IMR-90 (cell line): ENCODE measurements at regions not wholly inside any gene's neighbourhood (a gene's known extent, or its start where the extent isn't known, plus 50 kb on each side); places are given as distances from the start of the nearest gene placed in this dataset.

Source experiments
- ATAC-seq: fragments of 200-7000 bp; cut with Tn5 transposase; 2 replicates; pipeline ENCODE4 v1.9.1; 2020; ENCODE audit warnings: low read depth, mild to moderate bottlenecking, moderate library complexity
- BruUV-seq: library from RNA; stranded (reverse); fragments of 400-500 nt; replicated peaks from 2 replicates; lab custom pipeline; 2021; lab: Mats Ljungman, UMichigan
- CTCF ChIA-PET: fragments of 300-600 bp; formaldehyde crosslinking; extraction: SDS; loops from one replicate; lab custom pipeline; 2021; ENCODE audit warnings: antibody characterized with exemption; lab: Yijun Ruan, JAX
- POLR2A ChIA-PET: fragments of 300-600 bp; sonication (Branson Sonifier 250); formaldehyde crosslinking; loops from one replicate; lab custom pipeline; 2022; ENCODE audit warnings: antibody characterized with exemption; ENCODE audit not compliant: unreplicated experiment; lab: Charles Lee
- DNase-seq: peaks from one replicate; pipeline ENCODE4 v3.0.0; 2013
- H2AFZ ChIP-seq: replicated peaks from 2 replicates; pipeline ENCODE3; 2013; ENCODE audit warnings: low read length, mild to moderate bottlenecking; ENCODE audit not compliant: poor library complexity
- H2AK5ac ChIP-seq: 2 replicates; pipeline ENCODE4 v1.6.1; 2013; ENCODE audit warnings: low read depth, low read length, inconsistent platforms
- H2AK9ac ChIP-seq: replicated peaks from 2 replicates; pipeline ENCODE3; 2013; ENCODE audit warnings: mild to moderate bottlenecking, low read depth, low read length, moderate library complexity; ENCODE audit not compliant: poor library complexity
- H2BK120ac ChIP-seq: 2 replicates; pipeline ENCODE4 v1.6.1; 2013; ENCODE audit warnings: low read depth, low read length, inconsistent platforms
- H2BK15ac ChIP-seq: 3 replicates; pipeline ENCODE4 v1.6.1; 2013; ENCODE audit warnings: low read depth, low read length, inconsistent platforms
- H2BK20ac ChIP-seq: 2 replicates; pipeline ENCODE4 v1.6.1; 2013; ENCODE audit warnings: low read depth, mild to moderate bottlenecking, inconsistent platforms, low read length, moderate library complexity
- H2BK5ac ChIP-seq: 2 replicates; pipeline ENCODE4 v1.6.1; 2013; ENCODE audit warnings: mild to moderate bottlenecking, low read depth, low read length, inconsistent platforms; ENCODE audit not compliant: poor library complexity, severe bottlenecking
- H3K14ac ChIP-seq: replicated peaks from 2 replicates; pipeline ENCODE4 v1.6.1; 2013; ENCODE audit warnings: low read depth, low read length, inconsistent platforms
- H3K18ac ChIP-seq: 2 replicates; pipeline ENCODE4 v1.6.1; 2013; ENCODE audit warnings: low read depth, low read length, control low read depth
- H3K23ac ChIP-seq: 2 replicates; pipeline ENCODE4 v1.6.1; 2013; ENCODE audit warnings: low read depth, low read length, inconsistent platforms
- H3K27ac ChIP-seq: 2 replicates; pipeline ENCODE4 v1.5.1; 2013; ENCODE audit warnings: mild to moderate bottlenecking, control low read depth, low read length; ENCODE audit not compliant: insufficient read depth
- H3K27me3 ChIP-seq: 2 replicates; pipeline ENCODE4 v1.6.1; 2013; ENCODE audit warnings: low read length; ENCODE audit not compliant: control insufficient read depth, insufficient read depth
- H3K36me3 ChIP-seq: 2 replicates; pipeline ENCODE4 v1.6.1; 2013; ENCODE audit warnings: low read length, mixed read lengths; ENCODE audit not compliant: control insufficient read depth, insufficient read depth
- H3K4ac ChIP-seq: 2 replicates; pipeline ENCODE4 v1.6.1; 2013; ENCODE audit warnings: low read depth, low read length, inconsistent platforms
- H3K4me1 ChIP-seq: 2 replicates; pipeline ENCODE4 v1.6.1; 2013; ENCODE audit warnings: low read length, mixed read lengths; ENCODE audit not compliant: control insufficient read depth, insufficient read depth
- H3K4me2 ChIP-seq: 2 replicates; pipeline ENCODE4 v1.6.1; 2013; ENCODE audit warnings: low read depth, mild to moderate bottlenecking, control low read depth, low read length, moderate library complexity
- H3K4me3 ChIP-seq: 2 replicates; pipeline ENCODE4 v1.5.1; 2013; ENCODE audit warnings: low read depth, mild to moderate bottlenecking, control low read depth, low read length, moderate library complexity; ENCODE audit not compliant: insufficient read depth
- H3K56ac ChIP-seq: 2 replicates; pipeline ENCODE4 v1.6.1; 2013; ENCODE audit warnings: low read length, inconsistent platforms; ENCODE audit not compliant: insufficient read depth; ENCODE audit errors: extremely low read depth
- H3K79me1 ChIP-seq, 2 experiments: 2 replicates each; pipeline ENCODE4 v1.6.1; 2013; ENCODE audit warnings: low read length in 2 of 2, inconsistent platforms in 1 of 2, low read depth in 1 of 2
- H3K9ac ChIP-seq: 2 replicates; pipeline ENCODE4 v1.6.1; 2013; ENCODE audit warnings: low read depth, low read length, control low read depth
- H3K9me1 ChIP-seq: 2 replicates; pipeline ENCODE4 v1.6.1; 2013; ENCODE audit warnings: low read length, inconsistent platforms; ENCODE audit not compliant: insufficient read depth
- H3K9me3 ChIP-seq: 2 replicates; pipeline ENCODE4 v1.6.1; 2013; ENCODE audit warnings: low read length; ENCODE audit not compliant: control insufficient read depth, insufficient read depth
- H4K20me1 ChIP-seq: 2 replicates; pipeline ENCODE4 v1.6.1; 2013; ENCODE audit warnings: low read length, inconsistent platforms; ENCODE audit not compliant: insufficient read depth
- H4K5ac ChIP-seq: 2 replicates; pipeline ENCODE4 v1.6.1; 2013; ENCODE audit warnings: mild to moderate bottlenecking, low read depth, low read length, control low read depth
- H4K8ac ChIP-seq, 2 experiments: 2 replicates each; pipeline ENCODE4 v1.6.1; 2013; ENCODE audit warnings: low read depth in 2 of 2, low read length in 2 of 2, control low read depth in 1 of 2, inconsistent platforms in 1 of 2
- H4K91ac ChIP-seq: 2 replicates; pipeline ENCODE4 v1.6.1; 2013; ENCODE audit warnings: low read depth, low read length, inconsistent platforms; ENCODE audit not compliant: insufficient read depth
- CEBPB ChIP-seq: IDR thresholded peaks from 2 replicates; pipeline ENCODE4 v1.6.1; 2012; ENCODE audit warnings: low read depth, low read length, improper control_type of control experiment
- CHD1 ChIP-seq: IDR thresholded peaks from 2 replicates; pipeline ENCODE4 v1.6.1; 2012; ENCODE audit warnings: low read depth, low read length, improper control_type of control experiment
- FOS ChIP-seq: fragments of 150-350 bp; IDR thresholded peaks from 2 replicates; pipeline ENCODE4 v1.6.1; 2016; ENCODE audit warnings: low read depth, low read length
- MAZ ChIP-seq: IDR thresholded peaks from 2 replicates; pipeline ENCODE4 v1.6.1; 2012; ENCODE audit warnings: low read depth, mild to moderate bottlenecking, low read length, improper control_type of control experiment, moderate library complexity, borderline replicate concordance
- RAD21 ChIP-seq: IDR thresholded peaks from 2 replicates; pipeline ENCODE4 v1.6.1; 2012; ENCODE audit warnings: low read length, improper control_type of control experiment
- RCOR1 ChIP-seq: IDR thresholded peaks from 2 replicates; pipeline ENCODE4 v1.6.1; 2012; ENCODE audit warnings: mild to moderate bottlenecking, low read length, improper control_type of control experiment; ENCODE audit not compliant: insufficient replicate concordance
- SMC3 ChIP-seq: fragments of 150-350 bp; IDR thresholded peaks from 2 replicates; pipeline ENCODE4 v1.6.1; 2016; ENCODE audit warnings: low read depth, mild to moderate bottlenecking, antibody characterized with exemption, low read length, moderate library complexity
- WGBS, 2 experiments: methylation state at CpG; one replicate each; pipeline versions ENCODE4 v1.1.5 to v1.1.7; 2013; ENCODE audit warnings: missing lambda C conversion rate in 2 of 2; ENCODE audit not compliant: insufficient read length in 1 of 2; ENCODE audit errors: extremely low coverage in 2 of 2; 5-methylcytosine and 5-hydroxymethylcytosine counted together
- dilution Hi-C: fragments of 300-500 bp; cut with HindIII; formaldehyde crosslinking; loops from one replicate; pipeline ENCODE4 v1.14.3; 2018; ENCODE audit warnings: low sequenced_read_pairs; ENCODE audit not compliant: unreplicated experiment
- in situ Hi-C: fragments of 300-500 bp; cut with MboI; formaldehyde crosslinking; loops from 3 replicates; pipeline ENCODE4 v1.14.3; 2019; ENCODE audit warnings: low sequenced_read_pairs, inconsistent platforms, mixed read lengths
- intact Hi-C: fragments of 100-400 bp; cut with micrococcal nuclease; formaldehyde crosslinking; loops from 2 replicates; pipeline ENCODE4 v1.10.0; 2022
- TF ChIP-seq, protein P1 (sequence below): conservative IDR thresholded peaks from 2 replicates; pipeline ENCODE4 v1.5.1; 2012; ENCODE audit warnings: mild to moderate bottlenecking, low read depth, low read length, improper control_type of control experiment
- TF ChIP-seq, protein P2 (sequence below): fragments of 150-350 bp; IDR thresholded peaks from 2 replicates; pipeline ENCODE4 v1.6.1; 2016; ENCODE audit warnings: low read depth, mild to moderate bottlenecking, low read length, moderate library complexity, borderline replicate concordance

DNA sequence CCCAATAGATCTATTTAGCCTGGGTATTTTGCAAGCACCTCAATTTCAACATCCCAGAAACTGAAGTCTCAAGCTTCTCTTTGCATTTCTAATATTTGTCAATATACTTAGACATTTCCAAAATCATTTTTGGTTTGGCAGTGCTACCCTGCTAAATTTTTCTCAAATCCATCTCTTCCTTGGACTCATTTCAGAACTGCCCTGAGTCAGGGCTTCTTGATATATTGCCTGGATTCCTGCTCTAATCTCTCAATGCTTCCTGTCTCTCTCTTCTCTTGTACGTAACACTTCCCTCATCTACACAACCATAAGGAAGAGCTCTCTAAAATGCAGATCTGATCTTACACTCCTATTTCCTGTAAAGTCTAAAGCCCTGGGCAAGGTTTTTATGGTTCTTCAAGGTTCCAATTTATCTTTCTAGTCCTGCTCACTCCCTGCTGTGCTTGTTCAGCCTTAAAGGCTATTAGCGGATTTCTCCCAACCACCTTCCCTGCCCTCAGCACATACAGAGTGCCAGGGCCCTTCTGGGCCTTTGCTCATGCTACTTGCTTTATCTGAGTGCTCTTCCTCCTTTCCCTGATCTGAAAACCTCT lies 53.0 kb upstream of the MME start:
- Histone ChIP-seq H3K9me3 (no peaks in the 10 kb centered on the region), H2BK15ac (peak overlapping the region; percentile 44; the same call in 1 of the 3 replicates), H3K9me1 (no peaks in the 10 kb centered on the region), H3K9ac (no peak overlapping the region), H3K14ac (no peak overlapping the region), H2BK120ac (no peak overlapping the region), H2AK9ac (no peak overlapping the region), H4K20me1 (no peaks in the 10 kb centered on the region), H2BK5ac (no peak overlapping the region), H3K27me3 (no peaks in the 10 kb centered on the region), H3K4me2 (no peak overlapping the region), H2BK20ac (peak overlapping the region; percentile 42; the same call in 1 of the 2 replicates), H3K18ac (no peak overlapping the region), H3K4me3 (no peak overlapping the region), H3K79me1 (no peaks in the 10 kb centered on the region), H4K91ac (no peak overlapping the region), H2AFZ (peak overlapping the region; percentile 37), H3K4me1 (no peaks in the 10 kb centered on the region; the same call in 1 of the 2 replicates), H3K36me3 (no peaks in the 10 kb centered on the region), H4K8ac (0 out of 4 replicates have a peak overlapping the region, but pooled peaks of 1 of the 2 experiments have one; percentile 5), H3K23ac (no peak overlapping the region), H2AK5ac (no peak overlapping the region), H3K56ac (no peak overlapping the region), H4K5ac (peak overlapping the region; percentile 9; the same call in 1 of the 2 replicates), H3K4ac (no peak overlapping the region), H3K27ac (no peak overlapping the region)
- intact Hi-C loops (no loop called here), dilution Hi-C loops (no loop called here), in situ Hi-C loops (no loop called here)
- DNase-seq (peak; percentile 39), ATAC-seq (no peak)
- ChIA-PET CTCF (no interaction called here), POLR2A (no interaction called here)
- TF ChIP-seq RAD21 (no peak), FOS (no peak), CEBPB (no peak), SMC3 (no peak), RCOR1 (no peak), MAZ (no peak), CHD1 (no peak)
- TF ChIP-seq, protein P1, sequence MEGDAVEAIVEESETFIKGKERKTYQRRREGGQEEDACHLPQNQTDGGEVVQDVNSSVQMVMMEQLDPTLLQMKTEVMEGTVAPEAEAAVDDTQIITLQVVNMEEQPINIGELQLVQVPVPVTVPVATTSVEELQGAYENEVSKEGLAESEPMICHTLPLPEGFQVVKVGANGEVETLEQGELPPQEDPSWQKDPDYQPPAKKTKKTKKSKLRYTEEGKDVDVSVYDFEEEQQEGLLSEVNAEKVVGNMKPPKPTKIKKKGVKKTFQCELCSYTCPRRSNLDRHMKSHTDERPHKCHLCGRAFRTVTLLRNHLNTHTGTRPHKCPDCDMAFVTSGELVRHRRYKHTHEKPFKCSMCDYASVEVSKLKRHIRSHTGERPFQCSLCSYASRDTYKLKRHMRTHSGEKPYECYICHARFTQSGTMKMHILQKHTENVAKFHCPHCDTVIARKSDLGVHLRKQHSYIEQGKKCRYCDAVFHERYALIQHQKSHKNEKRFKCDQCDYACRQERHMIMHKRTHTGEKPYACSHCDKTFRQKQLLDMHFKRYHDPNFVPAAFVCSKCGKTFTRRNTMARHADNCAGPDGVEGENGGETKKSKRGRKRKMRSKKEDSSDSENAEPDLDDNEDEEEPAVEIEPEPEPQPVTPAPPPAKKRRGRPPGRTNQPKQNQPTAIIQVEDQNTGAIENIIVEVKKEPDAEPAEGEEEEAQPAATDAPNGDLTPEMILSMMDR: no peak
- TF ChIP-seq, protein P2, sequence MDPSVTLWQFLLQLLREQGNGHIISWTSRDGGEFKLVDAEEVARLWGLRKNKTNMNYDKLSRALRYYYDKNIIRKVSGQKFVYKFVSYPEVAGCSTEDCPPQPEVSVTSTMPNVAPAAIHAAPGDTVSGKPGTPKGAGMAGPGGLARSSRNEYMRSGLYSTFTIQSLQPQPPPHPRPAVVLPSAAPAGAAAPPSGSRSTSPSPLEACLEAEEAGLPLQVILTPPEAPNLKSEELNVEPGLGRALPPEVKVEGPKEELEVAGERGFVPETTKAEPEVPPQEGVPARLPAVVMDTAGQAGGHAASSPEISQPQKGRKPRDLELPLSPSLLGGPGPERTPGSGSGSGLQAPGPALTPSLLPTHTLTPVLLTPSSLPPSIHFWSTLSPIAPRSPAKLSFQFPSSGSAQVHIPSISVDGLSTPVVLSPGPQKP: no peak
- no TSS peak for BruUV-seq
- WGBS, 2 experiments: no CpG with 5 or more reads among the region's 2 CpGs
